GM12872 (cell line): ENCODE measurements at regions not wholly inside any gene's neighbourhood (a gene's known extent, or its start where the extent isn't known, plus 50 kb on each side); places are given as distances from the start of the nearest gene placed in this dataset.

Source experiments
- CTCF ChIP-seq: IDR thresholded peaks from 3 replicates; pipeline ENCODE4 v1.5.1; 2011; ENCODE audit warnings: low read depth, mild to moderate bottlenecking, low read length, moderate library complexity; ENCODE audit not compliant: insufficient read depth

- no peak for TF ChIP-seq CTCF
Observed at GRCh38 chr10:36148207-36148606, 506.1 kb upstream of the FZD8 start.

GRCh38 chr10:36147529-36147928 is 505.4 kb upstream of the FZD8 start:
- TF ChIP-seq CTCF = no peak

GRCh38 chr10:36141856-36142560 is 499.9 kb upstream of the FZD8 start:
- TF ChIP-seq CTCF = no peak

GRCh38 chr10:36129051-36129450 is 487.0 kb upstream of the FZD8 start:
- no peak for TF ChIP-seq CTCF

GRCh38 chr10:36126076-36126475 is 484.0 kb upstream of the FZD8 start:
- TF ChIP-seq CTCF = no peak

GRCh38 chr10:36119455-36119854 is 477.4 kb upstream of the FZD8 start:
- TF ChIP-seq CTCF = no peak

- no peak for TF ChIP-seq CTCF
Observed at GRCh38 chr10:36118314-36118713, 476.2 kb upstream of the FZD8 start.
